GM23338 (cell line): ENCODE measurements at regions not wholly inside any gene's neighbourhood (a gene's known extent, or its start where the extent isn't known, plus 50 kb on each side); places are given as distances from the start of the nearest gene placed in this dataset.

Experiments used
- ATAC-seq: fragments of 200-7000 bp; cut with Tn5 transposase; 3 replicates; pipeline ENCODE4 v1.9.1; 2020
- DNase-seq: peaks from one replicate; pipeline ENCODE4 v3.0.0-alpha.2; 2015; ENCODE audit warnings: low spot score
- H2AFZ ChIP-seq: fragments of 200-600 bp; sonication (generic); 2 replicates; pipeline ENCODE4 v1.8.0; 2016; ENCODE audit warnings: antibody characterized with exemption, mild to moderate bottlenecking, moderate library complexity
- H3F3A ChIP-seq: fragments of 200-600 bp; sonication (generic); replicated peaks from 2 replicates; pipeline ENCODE4 v1.8.0; 2017; ENCODE audit warnings: antibody characterized with exemption, mixed run types, low read depth
- H3K27ac ChIP-seq: fragments of 200-600 bp; sonication (generic); 2 replicates; pipeline ENCODE4 v1.6.1; 2016; ENCODE audit warnings: low read depth
- H3K27me3 ChIP-seq: fragments of 200-600 bp; sonication (generic); 2 replicates; pipeline ENCODE4 v1.8.0; 2016; ENCODE audit warnings: mild to moderate bottlenecking, mixed run types, moderate library complexity; ENCODE audit not compliant: insufficient read depth
- H3K36me3 ChIP-seq: fragments of 200-600 bp; sonication (generic); 2 replicates; pipeline ENCODE4 v1.8.0; 2016; ENCODE audit warnings: mild to moderate bottlenecking; ENCODE audit not compliant: insufficient read depth
- H3K4me1 ChIP-seq: fragments of 200-600 bp; sonication (generic); 2 replicates; pipeline ENCODE4 v1.8.0; 2016; ENCODE audit warnings: mild to moderate bottlenecking, moderate library complexity; ENCODE audit not compliant: insufficient read depth
- H3K4me2 ChIP-seq: fragments of 200-600 bp; sonication (generic); 2 replicates; pipeline ENCODE4 v1.7.1; 2017; ENCODE audit warnings: mixed run types
- H3K4me3 ChIP-seq: fragments of 200-600 bp; sonication (generic); 2 replicates; pipeline ENCODE4 v1.6.1; 2016; ENCODE audit warnings: mixed run types
- H3K79me2 ChIP-seq: fragments of 200-600 bp; sonication (generic); replicated peaks from 2 replicates; pipeline ENCODE4 v1.8.0; 2017; ENCODE audit warnings: mild to moderate bottlenecking; ENCODE audit not compliant: insufficient read depth
- H3K9me2 ChIP-seq: fragments of 200-600 bp; sonication (generic); 2 replicates; pipeline ENCODE4 v1.8.0; 2017; ENCODE audit not compliant: insufficient read depth
- H4K20me1 ChIP-seq: fragments of 200-600 bp; sonication (generic); replicated peaks from 2 replicates; pipeline ENCODE4 v1.8.0; 2017; ENCODE audit warnings: mild to moderate bottlenecking; ENCODE audit not compliant: insufficient read depth
- H3K27ac Mint-ChIP-seq: 2 replicates; pipeline ENCODE4 v1.8.0; 2020; ENCODE audit warnings: inconsistent platforms, mild to moderate bottlenecking, moderate library complexity, mixed read lengths
- H3K27me3 Mint-ChIP-seq: 3 replicates; pipeline ENCODE4 v1.8.0; 2022; ENCODE audit warnings: low read depth, mild to moderate bottlenecking, moderate library complexity, mixed read lengths, inconsistent platforms; ENCODE audit not compliant: insufficient read depth, poor library complexity
- H3K36me3 Mint-ChIP-seq: 3 replicates; pipeline ENCODE4 v1.8.0; 2021; ENCODE audit warnings: low read depth, mild to moderate bottlenecking, inconsistent platforms, moderate library complexity, mixed read lengths
- H3K4me1 Mint-ChIP-seq: 3 replicates; pipeline ENCODE4 v1.8.0; 2020; ENCODE audit warnings: mild to moderate bottlenecking, inconsistent platforms, mixed read lengths
- H3K4me3 Mint-ChIP-seq: 3 replicates; pipeline ENCODE4 v1.8.0; 2021; ENCODE audit warnings: moderate library complexity, mild to moderate bottlenecking, inconsistent platforms, mixed read lengths
- H3K9me3 Mint-ChIP-seq: 3 replicates; pipeline ENCODE4 v1.8.0; 2020; ENCODE audit warnings: moderate library complexity, mild to moderate bottlenecking, inconsistent platforms, mixed read lengths
- CREB1 ChIP-seq: fragments of 250-450 bp; sonication (Bioruptor Pico); IDR thresholded peaks from 2 replicates; pipeline ENCODE4 v1.5.0; 2020; ENCODE audit warnings: low read depth, mild to moderate bottlenecking, moderate library complexity
- EZH2 ChIP-seq: fragments of 200-600 bp; sonication (generic); IDR thresholded peaks from one replicate; pipeline ENCODE4 v1.8.0; 2017; ENCODE audit warnings: antibody characterized with exemption, mild to moderate bottlenecking, low read depth; ENCODE audit not compliant: unreplicated experiment
- EZH2phosphoT487 ChIP-seq: fragments of 200-600 bp; sonication (generic); IDR thresholded peaks from one replicate; pipeline ENCODE4 v1.8.1; 2018; ENCODE audit warnings: antibody characterized with exemption; ENCODE audit not compliant: unreplicated experiment
- NANOG ChIP-seq: IDR thresholded peaks from 2 replicates; pipeline ENCODE4 v1.6.1; 2016; ENCODE audit warnings: antibody characterized with exemption, borderline replicate concordance
- POLR2AphosphoS5 ChIP-seq: IDR thresholded peaks from 2 replicates; pipeline ENCODE4 v1.6.1; 2016; ENCODE audit warnings: antibody characterized with exemption, low read depth
- STAT1 ChIP-seq: IDR thresholded peaks from one replicate; pipeline ENCODE4 v1.6.1; 2016; ENCODE audit warnings: antibody characterized with exemption; ENCODE audit not compliant: unreplicated experiment
- ZNF114 ChIP-seq: fragments of 250-450 bp; sonication (Bioruptor Pico); IDR thresholded peaks from 2 replicates; pipeline ENCODE4 v1.5.0; 2020; ENCODE audit warnings: mild to moderate bottlenecking, moderate library complexity
- ZNF331 ChIP-seq: fragments of 250-450 bp; sonication (Bioruptor Pico); IDR thresholded peaks from 2 replicates; pipeline ENCODE4 v1.5.0; 2020; ENCODE audit warnings: low read depth, mild to moderate bottlenecking, moderate library complexity
- TF ChIP-seq, protein P1 (sequence below): IDR thresholded peaks from 2 replicates; pipeline ENCODE4 v1.6.1; 2016; ENCODE audit warnings: antibody characterized with exemption
- TF ChIP-seq, protein P2 (sequence below), 2 experiments: fragments of 200-600 bp in 1 of 2; sonication (generic) in 1 of 2; conservative IDR thresholded peaks; 2 replicates each; pipeline versions ENCODE4 v1.5.1 to v1.6.1; 2016 to 2017; ENCODE audit warnings: antibody characterized with exemption in 2 of 2, low read depth in 2 of 2, mild to moderate bottlenecking in 2 of 2, moderate library complexity in 1 of 2

DNA sequence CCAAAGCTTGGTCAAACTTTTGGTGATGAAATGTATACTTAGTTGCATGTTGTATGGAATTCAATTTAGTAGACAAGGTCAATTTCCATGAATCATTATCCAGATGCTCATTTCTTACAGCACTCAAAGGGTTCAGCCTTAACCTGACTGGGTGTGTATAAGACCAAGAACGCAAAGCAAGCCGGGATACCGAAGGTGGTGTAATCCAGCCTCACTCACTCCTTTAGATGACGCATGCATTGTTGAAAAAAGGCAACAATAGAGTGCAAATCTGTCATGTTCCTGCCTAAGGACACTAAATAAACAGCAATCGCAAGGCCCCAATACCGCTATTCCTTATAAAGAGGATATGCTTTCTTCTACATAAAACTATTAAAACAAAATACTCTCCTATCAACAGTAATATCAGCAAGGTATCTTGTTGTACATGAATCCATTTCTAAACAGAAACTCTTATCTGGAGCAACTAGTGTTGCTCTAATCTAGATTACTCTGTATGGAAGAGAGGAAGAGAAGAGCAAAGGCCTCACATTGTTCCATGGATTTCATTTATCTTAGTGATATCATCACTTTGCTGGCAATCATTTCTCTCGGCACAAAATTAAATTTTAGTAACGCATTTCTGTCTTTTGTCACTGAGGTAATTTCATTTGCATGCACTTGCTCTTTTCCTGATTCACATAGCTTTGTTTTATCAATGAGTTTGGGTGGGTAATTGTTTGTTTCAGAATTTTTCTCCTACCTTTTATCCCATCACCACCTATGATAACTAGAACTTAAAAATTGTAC is 96.2 kb downstream of the PLK2 start:
- H3K36me3 Mint-ChIP-seq, result no peaks in the 10 kb centered on the region
- H3K9me3 Mint-ChIP-seq, result no peaks in the 10 kb centered on the region
- DNase-seq (no peak), ATAC-seq (no peak)
- Histone ChIP-seq H3K27ac (no peak overlapping the region), H4K20me1 (no peaks in the 10 kb centered on the region), H3K9me2 (0 out of 2 replicates have a peak, but pooled peaks cover 4% of the 10 kb centered on the region), H3K36me3 (no peaks in the 10 kb centered on the region), H3K79me2 (no peaks in the 10 kb centered on the region), H3K4me3 (no peak overlapping the region), H3F3A (no peaks in the 10 kb centered on the region), H2AFZ (no peak overlapping the region), H3K27me3 (no peaks in the 10 kb centered on the region), H3K4me1 (0 out of 2 replicates have a peak, but pooled peaks cover 3% of the 10 kb centered on the region), H3K4me2 (no peak overlapping the region)
- no peak overlapping the region for H3K4me3 Mint-ChIP-seq
- no peak overlapping the region for H3K27ac Mint-ChIP-seq
- TF ChIP-seq EZH2phosphoT487 (no peak), POLR2AphosphoS5 (no peak), STAT1 (no peak), ZNF114 (CRISPR knock-in tag) (no peak), EZH2 (no peak), CREB1 (CRISPR knock-in tag) (no peak)
- TF ChIP-seq, protein P1, sequence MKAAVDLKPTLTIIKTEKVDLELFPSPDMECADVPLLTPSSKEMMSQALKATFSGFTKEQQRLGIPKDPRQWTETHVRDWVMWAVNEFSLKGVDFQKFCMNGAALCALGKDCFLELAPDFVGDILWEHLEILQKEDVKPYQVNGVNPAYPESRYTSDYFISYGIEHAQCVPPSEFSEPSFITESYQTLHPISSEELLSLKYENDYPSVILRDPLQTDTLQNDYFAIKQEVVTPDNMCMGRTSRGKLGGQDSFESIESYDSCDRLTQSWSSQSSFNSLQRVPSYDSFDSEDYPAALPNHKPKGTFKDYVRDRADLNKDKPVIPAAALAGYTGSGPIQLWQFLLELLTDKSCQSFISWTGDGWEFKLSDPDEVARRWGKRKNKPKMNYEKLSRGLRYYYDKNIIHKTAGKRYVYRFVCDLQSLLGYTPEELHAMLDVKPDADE, result no peak
- TF ChIP-seq, protein P2, sequence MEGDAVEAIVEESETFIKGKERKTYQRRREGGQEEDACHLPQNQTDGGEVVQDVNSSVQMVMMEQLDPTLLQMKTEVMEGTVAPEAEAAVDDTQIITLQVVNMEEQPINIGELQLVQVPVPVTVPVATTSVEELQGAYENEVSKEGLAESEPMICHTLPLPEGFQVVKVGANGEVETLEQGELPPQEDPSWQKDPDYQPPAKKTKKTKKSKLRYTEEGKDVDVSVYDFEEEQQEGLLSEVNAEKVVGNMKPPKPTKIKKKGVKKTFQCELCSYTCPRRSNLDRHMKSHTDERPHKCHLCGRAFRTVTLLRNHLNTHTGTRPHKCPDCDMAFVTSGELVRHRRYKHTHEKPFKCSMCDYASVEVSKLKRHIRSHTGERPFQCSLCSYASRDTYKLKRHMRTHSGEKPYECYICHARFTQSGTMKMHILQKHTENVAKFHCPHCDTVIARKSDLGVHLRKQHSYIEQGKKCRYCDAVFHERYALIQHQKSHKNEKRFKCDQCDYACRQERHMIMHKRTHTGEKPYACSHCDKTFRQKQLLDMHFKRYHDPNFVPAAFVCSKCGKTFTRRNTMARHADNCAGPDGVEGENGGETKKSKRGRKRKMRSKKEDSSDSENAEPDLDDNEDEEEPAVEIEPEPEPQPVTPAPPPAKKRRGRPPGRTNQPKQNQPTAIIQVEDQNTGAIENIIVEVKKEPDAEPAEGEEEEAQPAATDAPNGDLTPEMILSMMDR (conservative IDR thresholded peaks at IDR 0.05; ENCODE audit: low read depth in 2 of 2), result no peak
- H3K27me3 Mint-ChIP-seq, result peaks cover 3% of the 10 kb centered on the region
- peaks cover 16% of the 10 kb centered on the region for H3K4me1 Mint-ChIP-seq

DNA sequence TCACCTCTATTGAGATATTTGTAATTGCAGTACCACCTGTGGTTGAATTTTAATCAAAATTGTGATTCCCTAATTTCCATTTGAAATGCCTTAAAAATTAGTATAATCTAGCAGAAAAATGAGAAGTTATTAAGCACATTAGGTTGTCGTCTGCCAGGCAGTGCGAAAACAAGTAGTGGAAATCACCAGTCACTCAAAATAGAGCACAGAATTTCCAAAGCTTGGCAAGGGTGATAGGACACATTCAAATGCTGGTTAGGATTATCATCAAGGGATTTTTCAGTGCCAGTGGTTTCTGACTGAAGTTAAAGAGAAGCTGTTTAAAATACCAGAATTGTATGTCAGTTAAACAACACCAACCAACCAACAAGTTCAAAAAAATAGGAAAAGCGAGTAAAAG is 97.8 kb downstream of the PLK2 start:
- no peak for ATAC-seq
- Mint-ChIP-seq H3K36me3 (no peaks in the 10 kb centered on the region), H3K4me3 (no peak overlapping the region), H3K4me1 (peaks cover 16% of the 10 kb centered on the region), H3K27me3 (peaks cover 3% of the 10 kb centered on the region), H3K27ac (no peak overlapping the region), H3K9me3 (no peaks in the 10 kb centered on the region)
- Histone ChIP-seq H3F3A (no peaks in the 10 kb centered on the region), H4K20me1 (no peaks in the 10 kb centered on the region), H3K4me2 (no peak overlapping the region), H3K27me3 (no peaks in the 10 kb centered on the region), H3K4me1 (0 out of 2 replicates have a peak, but pooled peaks cover 3% of the 10 kb centered on the region), H3K9me2 (0 out of 2 replicates have a peak, but pooled peaks cover 4% of the 10 kb centered on the region), H2AFZ (no peak overlapping the region), H3K4me3 (no peak overlapping the region), H3K36me3 (no peaks in the 10 kb centered on the region), H3K27ac (no peak overlapping the region), H3K79me2 (no peaks in the 10 kb centered on the region)
- TF ChIP-seq EZH2phosphoT487, result no peak
- TF ChIP-seq ZNF331 (CRISPR knock-in tag), result no peak
- no peak for TF ChIP-seq NANOG
- DNase-seq, result no peak
